A172 (cell line): ENCODE measurements at regions not wholly inside any gene's neighbourhood (a gene's known extent, or its start where the extent isn't known, plus 50 kb on each side); places are given as distances from the start of the nearest gene placed in this dataset.
"Not testable (repeated sequence)": the region's sequence is repeated elsewhere in the genome, so short reads cannot be mapped to it uniquely, and the experiment has no call there.

Experiments
- DNase-seq: peaks from one replicate; pipeline ENCODE4 v3.0.0-alpha.2; 2015; ENCODE audit warnings: low spot score

- no peak for DNase-seq
Observed at GRCh38 chr16:54985156-54985555, 54.5 kb downstream of the IRX5 start.

- no peak for DNase-seq
Observed at GRCh38 chr16:54985668-54986067, 55.0 kb downstream of the IRX5 start.

- DNase-seq = no peak
Observed at GRCh38 chr16:54986409-54986808, 55.7 kb downstream of the IRX5 start.

GRCh38 chr16:54987081-54987480 lies 56.4 kb downstream of the IRX5 start:
- DNase-seq = no peak

GRCh38 chr16:54991525-54991924 lies 60.9 kb downstream of the IRX5 start:
- no peak for DNase-seq

- DNase-seq = not testable (repeated sequence)
Observed at GRCh38 chr16:54991946-54992345, 61.3 kb downstream of the IRX5 start.

- no peak for DNase-seq
Observed at GRCh38 chr16:54993106-54993895, 62.6 kb downstream of the IRX5 start.

- DNase-seq = no peak
Observed at GRCh38 chr16:54996186-54996585, 65.5 kb downstream of the IRX5 start.

- no peak for DNase-seq
Observed at GRCh38 chr16:54998834-54999233, 68.2 kb downstream of the IRX5 start.

- DNase-seq = no peak
Observed at GRCh38 chr16:54999481-54999880, 68.8 kb downstream of the IRX5 start.

GRCh38 chr16:55000595-55000994 lies 69.9 kb downstream of the IRX5 start:
- DNase-seq = no peak

- no peak for DNase-seq
Observed at GRCh38 chr16:55001931-55002330, 71.3 kb downstream of the IRX5 start.

GRCh38 chr16:55002419-55002818 lies 71.8 kb downstream of the IRX5 start:
- DNase-seq = no peak

GRCh38 chr16:55003306-55003705 lies 72.6 kb downstream of the IRX5 start:
- DNase-seq = no peak

GRCh38 chr16:55003916-55004315 lies 73.3 kb downstream of the IRX5 start:
- no peak for DNase-seq

- no peak for DNase-seq
Observed at GRCh38 chr16:55007504-55007903, 76.8 kb downstream of the IRX5 start.

GRCh38 chr16:55008836-55009510 lies 78.3 kb downstream of the IRX5 start:
- DNase-seq = no peak

- no peak for DNase-seq
Observed at GRCh38 chr16:55009581-55009980, 78.9 kb downstream of the IRX5 start.

GRCh38 chr16:55010492-55011160 lies 80.0 kb downstream of the IRX5 start:
- no peak for DNase-seq

- DNase-seq = no peak
Observed at GRCh38 chr16:55012362-55012761, 81.7 kb downstream of the IRX5 start.

GRCh38 chr16:55012793-55013192 lies 82.1 kb downstream of the IRX5 start:
- no peak for DNase-seq

- DNase-seq = no peak
Observed at GRCh38 chr16:55014022-55014421, 83.4 kb downstream of the IRX5 start.
